Mesothelial cell of epicardium (in vitro differentiated cells): ENCODE measurements at regions not wholly inside any gene's neighbourhood (a gene's known extent, or its start where the extent isn't known, plus 50 kb on each side); places are given as distances from the start of the nearest gene placed in this dataset.
"Not testable (repeated sequence)": the region's sequence is repeated elsewhere in the genome, so short reads cannot be mapped to it uniquely, and the experiment has no call there.

Source experiments
- DNase-seq, 2 experiments: peaks; one replicate each; pipeline ENCODE4 v3.0.0; 2021; ENCODE audit warnings: low spot score in 2 of 2; ENCODE audit not compliant: unreplicated experiment in 2 of 2
- H3K27ac Mint-ChIP-seq: 2 replicates; pipeline ENCODE4 v1.8.0; 2021; ENCODE audit warnings: mixed read lengths
- H3K27me3 Mint-ChIP-seq: 2 replicates; pipeline ENCODE4 v1.8.0; 2021; ENCODE audit warnings: low read depth, mixed read lengths
- H3K36me3 Mint-ChIP-seq: 2 replicates; pipeline ENCODE4 v1.8.0; 2021; ENCODE audit warnings: mixed read lengths
- H3K4me1 Mint-ChIP-seq: 2 replicates; pipeline ENCODE4 v1.8.0; 2021; ENCODE audit warnings: mixed read lengths
- H3K4me3 Mint-ChIP-seq: 2 replicates; pipeline ENCODE4 v1.8.0; 2021; ENCODE audit warnings: mild to moderate bottlenecking, moderate library complexity, mixed read lengths
- H3K9me3 Mint-ChIP-seq: 2 replicates; pipeline ENCODE4 v1.8.0; 2021; ENCODE audit warnings: mixed read lengths
- CTCF ChIP-seq: fragments of 200-600 bp; sonication (generic); IDR thresholded peaks from one replicate; pipeline ENCODE4 v1.5.0; 2021; ENCODE audit warnings: antibody characterized with exemption; ENCODE audit not compliant: unreplicated experiment

DNA sequence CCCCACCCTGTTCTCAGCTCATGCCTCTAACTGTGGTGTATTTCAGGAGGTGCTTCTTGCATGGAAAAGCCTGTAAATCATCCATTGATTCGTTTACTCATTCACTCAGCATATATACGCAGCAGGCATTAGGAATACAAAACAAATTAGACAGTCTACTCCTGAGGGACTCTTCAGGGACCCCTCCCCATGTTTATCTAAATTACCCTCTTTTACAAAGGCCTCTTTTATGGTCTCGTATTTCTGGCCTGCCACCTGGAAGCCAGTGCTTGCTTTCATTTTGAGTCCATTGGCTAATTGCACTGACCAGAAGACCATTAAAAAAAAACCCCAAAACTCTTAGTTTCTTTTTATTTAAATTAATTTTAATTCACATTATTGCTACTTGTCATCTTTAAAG is 134.4 kb downstream of the DACT1 start:
- no peak overlapping the region for H3K4me3 Mint-ChIP-seq
- peaks cover 50% of the 10 kb centered on the region for H3K4me1 Mint-ChIP-seq
- TF ChIP-seq CTCF, result no peak
- peaks cover 4% of the 10 kb centered on the region for H3K9me3 Mint-ChIP-seq
- no peak overlapping the region for H3K27ac Mint-ChIP-seq
- no peak for DNase-seq
- H3K36me3 Mint-ChIP-seq, result no peaks in the 10 kb centered on the region
- no peaks in the 10 kb centered on the region for H3K27me3 Mint-ChIP-seq

DNA sequence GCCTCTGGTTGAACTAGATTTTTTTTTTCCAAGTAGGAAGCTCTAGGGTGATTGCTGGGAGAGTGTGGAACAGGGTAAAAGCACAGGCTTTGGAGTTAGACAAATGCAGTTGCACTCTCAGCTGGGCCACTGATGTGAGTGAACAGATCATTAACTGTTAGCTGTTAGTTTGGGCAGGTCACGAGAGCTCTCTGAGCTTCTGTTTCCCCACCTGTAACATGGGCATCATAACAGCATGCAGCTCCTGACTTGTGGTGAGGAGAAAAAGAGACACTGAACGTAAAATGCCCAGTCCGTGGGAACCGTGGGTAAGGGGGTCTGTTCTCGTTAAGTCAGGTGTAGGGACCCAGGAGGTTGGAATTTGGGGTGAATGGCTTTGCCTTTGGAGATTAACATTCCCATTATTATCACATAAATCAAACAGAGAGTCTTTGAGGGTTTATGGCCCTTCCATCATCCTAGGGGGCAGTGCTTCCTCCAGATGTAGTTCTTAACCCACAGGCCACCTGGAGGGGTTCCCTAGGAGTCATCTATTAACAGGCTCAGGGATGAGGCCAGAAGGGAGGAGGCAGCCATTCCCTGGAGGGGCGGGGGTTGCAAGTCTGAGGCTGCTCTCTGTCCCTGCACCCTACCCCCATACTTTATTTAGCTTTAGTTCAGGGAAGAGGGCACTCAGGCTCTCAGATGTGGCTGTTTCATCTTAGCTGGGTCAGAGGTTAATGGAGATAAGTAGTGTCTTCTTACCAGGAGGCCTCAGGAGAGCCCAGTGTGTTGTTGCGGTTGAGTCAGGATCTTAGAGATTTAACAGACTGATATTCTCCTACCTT is 135.2 kb downstream of the DACT1 start:
- Mint-ChIP-seq H3K27me3 (no peaks in the 10 kb centered on the region), H3K36me3 (no peaks in the 10 kb centered on the region), H3K4me1 (peaks cover 49% of the 10 kb centered on the region), H3K4me3 (no peak overlapping the region), H3K9me3 (peaks cover 4% of the 10 kb centered on the region), H3K27ac (peak overlapping the region; percentile 66)
- no peak for TF ChIP-seq CTCF
- no peak for DNase-seq

DNA sequence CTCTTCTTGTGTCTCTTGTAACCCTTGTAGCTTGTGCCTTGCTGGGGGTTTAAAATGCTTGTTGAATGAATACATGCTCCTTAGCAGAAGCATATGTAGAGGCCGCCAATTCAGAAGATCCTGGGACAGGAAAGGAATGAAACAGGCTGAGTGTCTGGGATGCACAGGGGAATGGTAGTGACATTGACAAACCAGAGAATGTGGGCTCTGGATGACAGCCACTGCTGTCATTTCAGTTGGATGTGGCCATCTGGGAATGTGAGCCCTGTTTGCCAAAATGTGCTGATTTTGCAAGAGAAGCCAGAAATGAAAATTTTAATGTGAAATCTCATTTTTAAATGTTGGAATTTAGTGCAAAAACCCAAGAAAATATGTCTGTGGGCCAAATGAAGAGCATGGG is 136.8 kb downstream of the DACT1 start:
- no peak for TF ChIP-seq CTCF
- peaks cover 41% of the 10 kb centered on the region for H3K4me1 Mint-ChIP-seq

DNA sequence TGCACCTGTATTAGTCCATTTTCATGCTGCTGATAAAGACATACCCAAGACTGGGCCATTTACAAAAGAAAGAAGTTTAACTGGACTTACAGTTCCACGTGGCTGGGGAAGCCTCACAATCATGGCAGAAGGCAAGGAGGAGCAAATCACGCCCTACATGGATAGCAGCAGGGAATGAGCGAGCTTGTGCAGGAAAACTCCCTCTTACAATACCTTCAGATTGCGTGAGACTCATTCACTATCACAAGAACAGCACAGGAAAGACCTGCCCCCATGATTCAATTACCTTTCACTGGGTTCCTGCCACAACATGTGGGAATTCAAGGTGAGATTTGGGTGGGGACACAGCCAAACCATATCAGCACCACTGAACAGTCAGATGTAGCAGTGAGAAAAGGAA is 137.4 kb downstream of the DACT1 start:
- H3K4me1 Mint-ChIP-seq, result peaks cover 41% of the 10 kb centered on the region
- DNase-seq, H3K36me3 Mint-ChIP-seq, H3K9me3 Mint-ChIP-seq, H3K27me3 Mint-ChIP-seq, H3K4me3 Mint-ChIP-seq, H3K27ac Mint-ChIP-seq: not testable (repeated sequence)

More for the DNA sequence above, 136.8 kb downstream of the DACT1 start:
- Mint-ChIP-seq H3K36me3 (no peaks in the 10 kb centered on the region), H3K27me3 (no peaks in the 10 kb centered on the region), H3K4me3 (no peak overlapping the region), H3K27ac (no peak overlapping the region), H3K9me3 (peaks cover 4% of the 10 kb centered on the region)
- DNase-seq, result no peak

DNA sequence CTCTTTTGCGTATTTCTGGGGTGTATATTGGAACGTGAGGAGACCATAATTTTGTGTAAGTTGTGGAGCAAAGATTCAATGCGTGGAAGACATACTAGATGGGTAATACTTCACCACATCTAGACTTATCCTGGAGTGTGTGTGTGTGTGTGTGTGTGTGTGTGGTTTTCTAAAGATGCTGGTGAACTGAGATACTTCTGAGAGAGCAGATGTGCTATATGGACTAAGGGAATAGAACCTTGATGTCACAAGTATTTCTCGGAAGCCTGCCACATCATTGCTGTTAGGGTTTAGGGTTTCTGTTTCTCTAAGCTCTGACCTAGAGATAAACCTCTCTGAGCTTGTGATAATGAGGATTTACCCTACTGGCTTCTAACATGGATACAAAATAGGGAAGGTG is 138.8 kb downstream of the DACT1 start:
- H3K36me3 Mint-ChIP-seq, result no peaks in the 10 kb centered on the region
- peaks cover 30% of the 10 kb centered on the region for H3K4me1 Mint-ChIP-seq
- no peak for TF ChIP-seq CTCF
- no peak overlapping the region for H3K27ac Mint-ChIP-seq
- no peak for DNase-seq
- no peak overlapping the region for H3K4me3 Mint-ChIP-seq
- H3K9me3 Mint-ChIP-seq, result peaks cover 4% of the 10 kb centered on the region
- H3K27me3 Mint-ChIP-seq, result no peaks in the 10 kb centered on the region

GRCh38 chr14:58777541-58777979 is 139.8 kb downstream of the DACT1 start:
- Mint-ChIP-seq H3K27ac (no peak overlapping the region), H3K4me1 (peaks cover 24% of the 10 kb centered on the region), H3K4me3 (no peak overlapping the region), H3K27me3 (no peaks in the 10 kb centered on the region), H3K36me3 (no peaks in the 10 kb centered on the region), H3K9me3 (peaks cover 4% of the 10 kb centered on the region)
- DNase-seq, result no peak
- TF ChIP-seq CTCF, result no peak
